Activated CD4-positive, alpha-beta T cell treated with anti-CD3 and anti-CD28 coated beads, Interleukin-2, amount 50 U/mL, for 4 hours (primary cell): ENCODE measurements at regions not wholly inside any gene's neighbourhood (a gene's known extent, or its start where the extent isn't known, plus 50 kb on each side); places are given as distances from the start of the nearest gene placed in this dataset.
"Not testable (repeated sequence)": the region's sequence is repeated elsewhere in the genome, so short reads cannot be mapped to it uniquely, and the experiment has no call there.

ENCODE experiments used
- DNase-seq, 2 experiments: peaks; one replicate each; pipeline ENCODE4 v3.0.0-alpha.2; 2020

DNA sequence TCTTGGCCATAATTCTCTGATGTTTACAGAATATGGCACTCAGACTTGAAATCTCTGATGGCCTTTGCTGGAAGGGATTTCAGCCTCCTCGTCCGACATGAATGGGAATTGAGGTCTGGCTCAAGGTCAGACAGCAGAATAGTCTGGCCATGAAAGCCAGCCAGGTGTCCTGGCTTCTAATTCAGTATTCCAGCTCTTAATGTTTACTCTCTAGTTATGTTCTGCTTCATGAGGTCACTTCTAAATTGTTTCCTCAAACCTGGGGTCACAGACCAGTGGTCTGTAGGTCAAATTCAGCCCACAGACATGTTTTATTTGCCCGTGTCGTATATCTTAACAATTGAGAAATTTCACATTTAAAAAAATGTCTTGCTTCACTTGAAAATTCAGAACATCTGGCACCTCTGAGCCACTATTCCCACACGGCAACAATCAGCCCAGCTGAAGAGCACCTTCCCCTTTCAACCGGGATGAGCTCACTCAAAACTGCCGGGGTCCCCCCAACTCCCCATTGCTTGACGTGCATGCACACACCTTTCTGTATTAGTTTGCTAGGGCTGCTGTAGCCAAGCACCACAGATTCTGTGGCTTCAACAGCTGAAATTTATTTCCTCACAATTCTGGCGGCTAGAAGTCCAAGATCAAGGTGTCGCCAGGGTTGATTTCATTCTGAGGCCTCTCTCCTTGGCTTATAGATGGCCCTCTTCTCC lies 243.5 kb downstream of the ENC1 start:
- no peak for DNase-seq

DNA sequence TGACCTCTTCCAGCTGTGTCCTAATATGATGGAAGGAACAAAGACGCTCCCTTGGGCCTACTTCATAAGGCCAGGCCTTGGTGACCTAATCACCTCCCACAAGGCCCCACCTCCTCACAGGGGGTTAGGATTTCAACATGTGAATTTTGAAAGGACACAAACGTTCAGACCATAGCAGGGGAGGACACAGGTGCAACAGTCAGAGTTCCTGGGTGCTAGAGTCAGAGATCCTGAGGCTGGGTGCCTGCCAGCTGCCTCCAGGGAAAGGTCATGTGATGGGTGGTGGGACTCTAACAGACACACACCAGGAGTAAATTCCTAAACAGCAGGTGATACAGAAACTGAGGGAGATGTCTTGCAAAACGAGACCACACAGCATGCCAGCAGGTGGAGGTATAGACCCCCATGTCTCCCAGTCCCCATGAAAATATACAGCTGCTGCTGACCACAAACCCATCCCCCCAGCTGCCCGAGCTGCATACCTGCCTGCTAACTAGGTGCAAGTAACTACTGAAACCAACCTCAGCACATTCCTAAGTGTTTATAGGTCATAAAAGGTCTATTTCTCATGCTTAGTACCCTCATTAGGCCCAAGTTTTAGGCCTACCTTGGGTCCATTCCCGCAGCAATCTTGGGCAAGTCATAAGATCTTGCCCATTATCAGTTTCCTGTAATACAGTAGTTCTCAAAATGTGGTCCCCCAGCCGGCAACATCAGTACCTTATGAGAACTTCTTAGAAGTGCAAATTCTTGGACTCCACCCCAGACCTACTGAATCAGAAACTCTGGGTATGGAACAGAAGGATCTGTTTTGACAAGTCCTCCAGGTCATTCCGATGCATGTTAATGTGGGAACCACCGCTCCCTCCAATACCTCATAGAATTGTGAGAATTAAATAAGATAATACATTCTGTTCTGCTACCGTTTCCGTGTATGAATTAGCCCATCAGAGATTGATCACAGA lies 245.3 kb downstream of the ENC1 start:
- no peak for DNase-seq

DNA sequence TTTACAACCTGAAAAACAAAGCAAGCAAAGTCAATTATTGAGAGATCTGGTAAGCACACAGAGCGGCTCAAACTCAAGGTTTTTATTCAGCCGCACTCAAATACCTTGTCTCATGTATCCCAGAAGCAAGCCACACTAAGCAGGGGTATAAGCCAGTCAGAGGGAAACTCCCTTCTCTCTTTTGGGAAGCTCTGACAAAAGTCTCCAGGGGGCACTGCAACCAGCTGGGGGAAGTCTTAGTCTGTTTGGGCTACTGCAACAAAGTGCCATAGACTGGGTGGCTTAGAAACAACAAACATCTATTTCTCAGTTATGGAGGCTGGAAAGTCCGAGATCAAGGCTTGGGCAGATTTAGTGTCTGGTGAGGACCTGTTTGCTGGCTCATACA lies 246.0 kb downstream of the ENC1 start:
- DNase-seq = no peak

DNA sequence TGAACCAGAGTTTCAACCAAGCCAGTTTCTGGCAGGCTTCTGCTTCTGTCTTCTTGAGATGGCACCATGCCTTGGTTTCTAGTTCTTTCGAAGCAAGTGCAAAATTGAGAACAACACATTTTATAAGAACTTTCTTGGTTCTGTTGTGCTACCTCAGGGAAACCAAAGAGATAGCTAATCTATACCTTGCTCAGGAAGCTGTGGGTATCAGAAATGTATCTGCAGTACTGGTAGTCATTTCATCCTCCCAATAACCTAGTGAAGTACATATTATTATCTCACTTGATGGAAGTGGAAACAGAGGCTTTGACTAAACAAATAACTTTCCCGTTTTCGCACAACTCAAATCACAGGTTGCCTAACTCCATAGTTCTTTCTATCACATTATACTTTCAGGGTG lies 246.6 kb downstream of the ENC1 start:
- no peak for DNase-seq

DNA sequence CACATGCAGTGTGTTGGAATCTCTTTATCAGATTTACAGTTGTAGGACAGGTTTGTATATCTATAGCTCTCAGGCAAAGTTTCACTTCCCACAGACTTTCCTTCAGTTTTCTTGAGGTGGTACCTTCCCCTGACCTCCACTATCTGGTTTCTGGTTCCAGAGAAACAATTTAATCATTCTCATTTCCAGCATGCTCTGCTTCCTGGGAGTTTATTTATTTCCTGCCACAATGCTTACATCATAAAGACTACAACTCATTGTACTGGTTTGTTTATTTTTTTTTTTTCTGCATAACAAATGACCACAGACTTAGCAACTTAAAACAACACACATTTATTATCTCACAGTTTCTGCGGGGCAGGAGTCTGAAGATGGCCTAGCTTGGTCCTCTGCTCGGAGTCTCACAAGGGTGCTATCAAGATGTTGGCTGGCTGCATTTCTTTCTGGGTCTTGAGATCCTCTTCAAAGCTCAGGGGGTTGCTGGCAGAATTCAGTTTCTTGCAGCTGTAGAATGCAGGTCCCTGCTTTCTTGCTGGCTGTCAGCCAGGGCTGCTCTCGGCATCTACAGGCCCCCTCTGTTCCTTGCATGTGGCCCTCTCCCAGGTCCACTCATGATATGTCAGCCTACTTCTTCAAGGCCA lies 247.7 kb downstream of the ENC1 start:
- no peak for DNase-seq

DNA sequence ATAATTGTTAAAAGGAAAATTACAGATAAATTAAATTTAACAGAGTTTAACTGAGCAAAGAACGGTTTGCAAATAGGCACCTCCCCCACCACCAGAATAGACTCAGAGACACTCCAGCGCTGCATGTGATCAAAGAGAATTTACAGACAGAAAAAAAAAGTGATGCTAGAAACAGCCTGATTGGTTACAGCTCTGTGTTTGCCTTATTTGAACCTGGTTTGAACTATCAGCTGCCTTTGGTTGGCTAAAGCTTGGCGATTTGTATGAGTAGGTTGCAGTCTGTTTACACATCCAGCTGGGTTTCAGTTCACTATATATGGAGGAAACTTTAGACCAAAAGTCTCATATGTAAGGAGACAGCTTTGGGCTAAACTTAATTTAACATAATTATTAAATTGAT lies 249.1 kb downstream of the ENC1 start:
- DNase-seq = no peak

DNA sequence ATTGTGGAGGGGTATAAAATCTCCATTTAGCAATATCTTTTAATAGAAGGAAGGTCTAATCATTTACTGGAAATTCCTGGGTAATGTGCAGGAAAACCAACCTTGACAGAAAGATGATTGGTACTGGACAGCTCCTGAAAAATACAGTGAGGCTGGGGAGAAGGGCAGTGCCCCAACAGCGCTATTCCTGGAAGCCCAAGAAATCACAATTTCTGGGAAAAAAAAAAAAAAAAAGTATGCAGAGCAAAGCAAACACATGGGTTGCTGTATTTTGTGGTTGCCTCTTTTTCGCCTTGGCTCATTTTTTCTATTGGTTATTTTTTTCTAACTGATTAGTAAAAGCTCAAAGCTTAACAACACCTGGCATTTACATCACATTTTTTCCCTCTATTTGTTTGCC lies 249.7 kb downstream of the ENC1 start:
- DNase-seq = no peak

DNA sequence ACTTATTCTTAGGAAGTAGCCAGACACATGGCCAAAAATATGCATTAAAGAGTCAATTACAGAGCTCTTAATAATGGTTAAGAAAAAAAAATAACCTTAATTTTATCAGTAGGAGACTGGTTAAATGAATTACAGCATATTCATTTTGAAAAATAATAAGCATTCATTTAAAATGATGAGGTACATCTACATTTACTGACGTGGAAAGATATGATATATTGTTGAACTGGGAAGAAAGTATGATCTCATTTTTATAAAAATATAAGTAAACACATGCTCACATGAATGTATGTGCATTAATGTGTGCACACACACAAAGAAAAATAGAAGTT lies 250.3 kb downstream of the ENC1 start:
- DNase-seq = no peak

DNA sequence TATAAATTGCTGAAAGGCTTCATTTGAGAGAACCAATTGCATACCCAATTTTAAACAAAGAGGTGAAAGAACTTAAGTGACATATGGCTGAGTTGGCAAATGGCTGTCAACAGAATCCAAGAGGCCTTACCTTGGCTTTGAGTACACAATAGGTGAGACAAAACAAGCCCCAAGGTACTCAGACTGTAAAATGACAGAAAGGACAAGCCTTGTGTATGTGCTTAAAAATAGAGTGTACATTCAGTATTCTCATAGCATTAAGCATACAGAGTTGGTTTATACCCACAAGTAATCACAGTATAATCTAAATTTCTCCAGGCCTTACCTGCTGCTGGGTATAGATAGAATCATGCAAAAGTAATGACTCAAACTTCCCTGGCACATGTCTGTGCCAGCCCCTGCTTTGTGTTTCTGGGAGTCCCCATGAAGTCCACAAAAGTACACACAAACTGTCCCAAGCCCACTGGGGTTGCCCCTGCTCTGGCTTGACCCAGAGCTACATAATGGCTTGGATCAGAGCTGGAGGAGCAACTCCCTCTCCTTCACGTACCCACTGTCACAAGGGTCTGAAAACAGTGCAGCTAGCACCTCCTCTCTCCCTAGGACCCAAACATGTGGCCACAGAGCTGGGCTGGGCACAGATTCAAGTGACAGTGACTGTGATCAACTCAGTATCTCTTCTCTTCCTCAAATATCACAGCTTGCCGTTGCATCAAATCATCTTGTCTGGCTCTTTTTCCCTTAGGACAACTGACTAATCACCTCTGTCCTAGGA lies 250.8 kb downstream of the ENC1 start:
- no peak for DNase-seq

DNA sequence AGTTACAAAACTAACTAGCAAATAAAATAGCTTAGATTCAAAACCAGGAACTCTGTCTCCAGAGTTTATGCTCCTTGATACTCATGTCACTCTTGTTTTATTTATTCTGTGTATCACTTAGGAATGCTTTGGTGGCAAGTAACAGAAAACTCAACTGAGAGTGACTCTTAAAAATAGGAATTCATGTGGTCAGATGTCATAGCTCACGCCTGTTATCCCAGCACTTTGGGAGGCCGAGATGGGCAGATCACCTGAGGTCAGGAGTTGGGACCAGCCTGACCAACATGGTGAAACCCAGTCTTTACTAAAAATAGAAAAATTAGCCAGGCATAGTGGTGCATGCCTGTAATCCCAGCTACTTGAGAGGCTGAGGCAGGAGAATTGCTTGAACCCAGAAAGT lies 252.1 kb downstream of the ENC1 start:
- not testable (repeated sequence) for DNase-seq

DNA sequence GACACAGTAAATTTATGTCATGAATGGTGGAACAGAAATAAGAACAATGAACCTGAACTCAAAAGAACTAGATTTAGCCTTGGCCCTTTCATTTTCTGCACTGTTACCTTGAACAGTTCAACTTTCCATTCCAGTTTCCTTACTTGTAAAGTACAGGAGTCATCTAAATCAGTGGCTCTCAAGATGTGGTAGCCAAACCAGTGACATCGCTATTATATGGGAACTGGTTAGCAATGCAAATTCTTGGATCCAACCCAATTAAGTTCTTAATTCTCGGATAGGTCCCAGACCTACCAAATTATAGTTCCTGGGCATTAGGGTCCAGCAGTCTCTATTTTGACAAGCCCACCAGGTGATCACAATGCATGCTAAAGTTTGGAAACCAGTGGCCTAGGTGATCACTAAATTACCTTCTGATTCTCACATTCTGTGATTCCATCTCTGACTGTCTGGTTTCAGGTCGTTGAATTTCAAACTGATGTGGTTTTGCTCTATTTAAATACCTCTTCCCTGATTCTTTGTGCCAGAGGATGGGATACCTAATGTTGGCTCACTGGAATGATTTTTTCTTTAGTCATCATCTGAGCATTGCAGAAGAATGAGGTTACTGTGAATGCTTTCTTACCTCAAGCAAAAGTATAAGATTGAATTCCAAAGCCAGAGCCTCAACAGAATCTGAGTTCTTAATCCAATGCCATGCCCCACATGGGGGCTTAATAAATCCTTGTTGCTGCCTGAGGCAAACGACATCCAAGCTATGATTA lies 253.8 kb downstream of the ENC1 start:
- DNase-seq = no peak

DNA sequence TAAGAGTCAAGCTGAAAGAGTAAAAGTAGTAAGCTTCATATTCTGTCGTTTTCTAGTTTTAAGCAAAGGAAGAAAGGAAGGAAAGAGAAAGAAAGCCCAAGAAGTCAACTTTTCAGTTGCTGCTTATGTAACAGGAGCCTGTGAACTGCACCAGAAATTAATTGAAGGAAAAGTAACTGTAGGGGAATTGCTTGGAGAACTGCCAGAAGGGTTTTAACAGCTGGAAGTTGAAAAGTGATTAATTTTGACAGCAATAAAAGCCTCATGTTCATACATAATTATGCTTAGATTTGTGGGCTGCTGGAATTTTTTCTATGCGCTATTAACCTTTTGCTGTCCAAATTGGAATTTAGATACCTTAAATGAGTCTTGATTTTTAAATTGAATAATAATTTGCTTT lies 255.7 kb downstream of the ENC1 start:
- no peak for DNase-seq

DNA sequence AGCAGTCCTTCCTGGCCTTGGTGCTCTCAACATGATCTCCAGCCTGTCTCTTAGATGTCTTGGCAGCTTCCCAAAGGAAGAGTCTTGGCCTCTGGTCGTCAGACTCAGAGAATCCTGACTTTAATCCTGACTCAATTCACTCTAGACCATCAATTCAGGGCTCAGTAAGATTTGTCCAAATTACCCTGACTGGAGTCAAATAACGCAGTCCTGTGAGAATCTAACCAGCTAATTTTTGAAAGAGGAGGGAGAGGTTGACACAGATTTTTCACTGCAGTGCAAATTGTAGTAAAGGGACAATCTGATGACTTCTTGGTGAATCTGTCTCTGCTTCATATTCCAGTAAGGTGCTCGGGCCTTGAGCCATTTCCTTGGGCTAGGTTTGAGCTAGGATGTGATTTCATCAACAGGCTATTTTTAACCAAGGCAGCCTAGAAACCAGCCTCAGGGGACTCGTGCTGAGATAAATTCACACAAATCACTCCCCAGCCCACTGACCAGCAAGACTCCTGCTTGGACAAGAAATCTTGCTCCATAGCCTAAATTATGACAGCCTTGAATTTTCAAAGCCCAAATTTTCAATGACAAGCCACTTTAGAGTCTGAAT lies 257.4 kb downstream of the ENC1 start:
- no peak for DNase-seq

DNA sequence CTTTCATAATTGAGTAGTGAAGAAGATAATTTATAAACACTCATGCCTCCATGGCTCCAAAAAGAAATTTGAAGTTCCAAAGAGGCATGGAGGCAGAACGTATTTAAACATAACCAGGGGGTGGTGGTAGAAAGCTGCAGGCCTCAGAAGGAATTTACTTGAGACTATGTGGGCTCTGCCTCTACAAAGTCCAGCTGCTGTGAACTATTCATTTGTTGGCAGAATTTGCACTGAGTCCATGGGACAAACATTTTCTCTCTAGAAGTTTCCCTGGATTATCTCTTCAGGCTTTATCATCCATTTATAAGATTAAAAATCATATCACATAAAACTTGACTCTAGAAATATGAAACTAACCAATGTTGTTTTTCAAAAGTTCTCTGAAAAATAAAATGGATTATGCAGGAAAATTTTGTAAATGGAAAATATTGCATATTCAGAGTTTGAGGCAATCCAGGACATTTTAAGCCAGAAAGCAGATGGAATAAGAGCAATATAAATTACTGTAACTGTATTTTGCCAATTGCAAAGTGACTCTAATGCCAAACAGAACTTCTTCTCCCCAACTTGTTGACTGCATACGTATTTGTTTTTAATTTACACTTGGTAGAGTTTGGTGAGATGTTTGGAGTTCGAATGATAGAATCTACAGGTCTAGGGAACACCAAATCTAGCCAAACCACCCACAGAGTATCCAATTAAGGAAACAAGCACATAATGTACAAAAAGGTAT lies 258.2 kb downstream of the ENC1 start:
- DNase-seq = no peak

DNA sequence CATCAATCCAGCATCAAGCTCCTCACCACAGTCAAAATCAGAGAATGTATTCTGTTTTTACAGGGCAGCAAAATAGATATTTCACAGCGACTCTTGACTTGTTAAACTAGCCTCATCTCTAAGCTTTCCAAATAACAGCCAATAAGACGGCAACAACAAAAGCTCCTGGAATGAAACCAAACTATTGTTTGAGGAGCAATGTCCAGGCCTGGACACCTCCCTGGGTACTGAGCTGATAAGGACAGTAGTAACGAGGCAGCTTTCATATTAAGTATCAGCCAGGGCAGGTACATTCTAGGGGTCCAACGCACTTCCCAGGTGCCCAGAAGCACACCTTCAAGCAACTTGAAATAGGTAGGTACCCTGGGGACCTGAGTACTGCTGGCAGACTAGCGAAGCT lies 260.3 kb downstream of the ENC1 start:
- no peak for DNase-seq

DNA sequence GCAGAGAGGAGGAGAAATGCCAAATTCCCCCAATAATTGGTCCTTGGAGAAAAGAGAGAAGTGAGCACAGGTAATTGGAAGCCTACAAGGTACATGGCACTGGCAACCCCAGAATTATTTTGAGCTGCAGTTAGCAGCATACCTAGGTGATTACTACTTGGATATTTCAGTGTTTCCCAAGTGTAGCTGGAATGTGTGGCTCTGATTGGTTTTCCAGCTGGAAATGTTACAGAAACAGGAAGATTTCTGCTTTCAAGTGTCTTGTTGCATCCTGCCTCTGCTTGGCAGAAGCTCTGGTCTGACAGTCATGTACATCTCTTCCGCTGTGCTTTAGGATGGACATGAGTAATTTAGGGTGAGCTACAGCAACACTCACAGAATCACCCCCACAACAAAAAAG lies 262.1 kb downstream of the ENC1 start:
- DNase-seq = no peak

DNA sequence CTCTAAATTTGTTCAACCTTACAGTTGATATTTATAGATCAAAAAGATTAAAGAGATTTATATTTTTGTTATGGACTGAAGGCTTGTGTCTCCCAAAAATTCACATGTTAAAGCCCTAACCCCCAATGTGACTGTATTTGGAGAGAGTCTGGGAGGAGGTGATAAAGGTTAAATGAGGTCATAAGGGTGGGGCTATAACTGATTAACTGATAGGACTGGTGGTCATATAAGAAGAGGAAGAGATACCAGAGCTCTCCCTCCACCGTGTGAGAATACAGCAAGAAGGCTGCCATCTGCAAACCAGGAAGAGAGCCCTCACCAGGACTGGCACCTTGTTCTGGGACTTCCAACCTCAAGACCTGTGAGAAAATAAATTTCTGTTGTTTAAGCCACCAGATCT lies 264.3 kb downstream of the ENC1 start:
- no peak for DNase-seq

DNA sequence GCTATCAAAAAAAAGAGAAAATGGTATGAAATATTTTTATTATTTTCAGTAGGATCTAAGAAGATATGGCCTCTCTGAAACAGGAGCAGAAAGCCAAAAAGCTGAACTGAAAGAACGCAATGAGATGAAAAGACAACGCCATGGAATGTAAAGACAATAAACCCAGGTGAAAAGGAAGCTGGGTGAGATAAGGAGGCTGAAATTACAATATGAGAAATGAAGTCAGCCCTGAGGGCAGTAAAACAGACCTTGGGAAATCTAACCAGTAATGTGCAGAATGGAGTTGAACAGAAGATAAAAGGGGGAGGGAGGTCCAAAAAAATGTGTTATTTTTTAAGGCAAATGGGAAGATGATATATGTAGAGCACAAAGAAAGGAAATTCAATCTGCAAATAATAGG lies 265.3 kb downstream of the ENC1 start:
- DNase-seq = no peak

DNA sequence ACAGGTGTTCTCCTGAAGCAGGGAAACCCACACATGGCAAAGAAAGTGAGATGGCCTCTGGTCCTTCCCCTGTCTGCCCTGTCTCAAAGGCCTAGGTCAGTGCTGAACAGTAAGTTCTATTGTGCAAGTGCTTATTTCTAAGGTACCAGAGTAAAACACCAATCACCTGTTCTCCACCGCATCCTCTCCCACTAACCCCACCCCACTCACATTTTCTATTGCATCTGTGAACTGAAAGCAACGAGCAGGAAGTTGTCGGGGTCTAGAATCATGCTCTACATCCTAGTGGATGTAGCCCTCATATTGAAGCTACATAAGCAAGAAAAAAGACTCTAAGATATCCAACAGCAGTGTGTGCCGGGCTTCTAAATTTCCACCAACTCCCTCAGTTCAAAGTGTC lies 265.9 kb downstream of the ENC1 start:
- DNase-seq = no peak

DNA sequence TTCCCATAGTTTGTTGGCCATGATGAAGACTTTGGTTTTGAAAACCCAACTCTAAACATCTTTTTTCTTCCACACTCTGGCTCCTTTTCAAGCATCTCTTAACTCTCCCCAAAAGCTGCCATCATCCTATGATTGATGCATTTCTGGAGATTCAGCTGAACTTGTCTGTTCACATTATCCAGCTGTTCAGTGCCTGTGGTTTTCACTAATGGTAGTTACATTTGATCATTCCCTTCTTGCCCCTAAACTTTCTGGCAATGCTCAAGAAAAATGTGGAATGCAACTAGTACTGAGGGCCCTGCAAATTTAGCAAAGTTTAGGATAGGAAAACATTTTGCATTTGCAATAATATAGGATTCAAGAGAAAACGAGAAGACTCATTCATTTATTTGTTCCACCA lies 267.5 kb downstream of the ENC1 start:
- no peak for DNase-seq

DNA sequence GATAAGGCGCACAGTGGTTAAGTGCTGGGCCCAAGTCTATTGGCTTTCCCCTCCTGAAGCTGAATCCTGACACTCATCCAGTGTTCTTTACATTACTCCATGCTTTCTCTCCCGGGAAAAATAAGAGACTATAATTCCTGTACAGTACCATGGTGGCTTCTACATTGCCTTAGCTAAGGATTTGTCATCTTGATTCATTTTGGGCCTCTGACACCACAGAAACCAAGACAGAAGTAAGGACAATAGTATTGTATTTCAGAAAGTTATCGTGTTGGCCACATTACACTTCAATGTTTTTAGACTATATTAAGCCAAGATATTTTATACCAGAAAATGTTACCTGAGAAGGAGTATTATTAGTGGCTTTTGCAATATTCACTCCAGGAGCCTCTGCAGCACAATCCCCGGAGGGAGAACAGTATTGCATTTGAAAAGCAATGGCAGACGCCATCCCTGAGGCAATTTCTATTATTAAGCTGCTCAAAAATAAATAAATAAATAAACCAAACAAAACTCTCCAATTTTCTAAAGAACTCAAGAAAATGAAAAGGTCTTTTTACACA lies 267.9 kb downstream of the ENC1 start:
- no peak for DNase-seq
